Heart left ventricle (tissue), 16 donors: ENCODE measurements at regions not wholly inside any gene's neighbourhood (a gene's known extent, or its start where the extent isn't known, plus 50 kb on each side); places are given as distances from the start of the nearest gene placed in this dataset.

ENCODE experiments used
- ATAC-seq, 4 donors: fragments of 200-7000 bp; cut with Tn5 transposase; one replicate each; pipeline ENCODE4 v1.9.1; 2020 to 2022; ENCODE audit warnings: moderate library complexity in 4 of 4, mild to moderate bottlenecking in 3 of 4, moderate number of reproducible peaks in 1 of 4
- DNase-seq, 5 donors: peaks; one replicate each; pipeline ENCODE4 v3.0.0-alpha.2; 2020
- H3K27ac ChIP-seq, 12 donors: fragments of 200-600 bp; sonication (generic) in 4 of 12; one replicate each; pipeline versions ENCODE4 v1.5.0 to v1.8.0; 2016 to 2022; ENCODE audit warnings: mild to moderate bottlenecking in 2 of 12
- H3K27me3 ChIP-seq, 9 donors: fragments of 200-600 bp; sonication (generic) in 2 of 9; one replicate each; pipeline versions ENCODE4 v1.5.1 to v1.8.0; 2016 to 2022; ENCODE audit warnings: mild to moderate bottlenecking in 3 of 9
- H3K36me3 ChIP-seq, 9 donors: fragments of 200-600 bp; sonication (generic) in 2 of 9; one replicate each; pipeline versions ENCODE4 v1.5.0 to v1.8.0; 2018 to 2022; ENCODE audit warnings: mild to moderate bottlenecking in 2 of 9
- H3K4me1 ChIP-seq, 12 donors: fragments of 200-600 bp; sonication (generic) in 4 of 12; one replicate each; pipeline versions ENCODE4 v1.5.0 to v1.8.0; 2016 to 2022; ENCODE audit warnings: mild to moderate bottlenecking in 3 of 12
- H3K4me3 ChIP-seq, 12 donors: fragments of 200-600 bp; sonication (generic) in 4 of 12; one replicate each; pipeline versions ENCODE4 v1.5.0 to v1.8.0; 2017 to 2022; ENCODE audit warnings: mild to moderate bottlenecking in 9 of 12, moderate library complexity in 4 of 12
- H3K9me3 ChIP-seq, 12 donors: fragments of 200-600 bp; sonication (generic) in 4 of 12; one replicate each; pipeline versions ENCODE4 v1.5.0 to v1.8.0; 2016 to 2022; ENCODE audit warnings: mild to moderate bottlenecking in 1 of 12
- CTCF ChIP-seq, 12 donors: fragments of 200-600 bp; sonication (generic) in 4 of 12; IDR thresholded peaks; one replicate each; pipeline versions ENCODE4 v1.5.0 to v1.8.0; 2018 to 2022; ENCODE audit warnings: antibody characterized with exemption in 12 of 12, mild to moderate bottlenecking in 5 of 12
- POLR2A ChIP-seq, 2 donors: fragments of 450-650 bp; IDR thresholded peaks; one replicate each; pipeline ENCODE4 v1.6.1; 2017; ENCODE audit warnings: antibody characterized with exemption in 2 of 2, mild to moderate bottlenecking in 2 of 2, moderate library complexity in 2 of 2
- WGBS, 4 donors: extraction: QIAGEN DNeasy Blood & Tissue Kit in 2 of 4; methylation state at CpG; one replicate each; pipeline versions ENCODE4 v1.1.5 to v1.1.7; 2013 to 2018; 5-methylcytosine and 5-hydroxymethylcytosine counted together
- intact Hi-C, 10 donors: fragments of 100-400 bp; cut with DNase I; formaldehyde crosslinking; loops; one replicate each; pipeline versions ENCODE4 v1.11.1 to v1.14.2; 2022
- donor health status: ischemic (EF 13 %, LVEDD 7.1; RV severe dilation, severe dysfunction).
- donor health status: healthy with polysubstance abuse.
- donor health status: DM: no; HTN: yes; CAD: no.
- donor health status: DM: no; HTN: no; CAD: no.
- donor health status: ischemic (EF 25% LVEDD 6.9; RV normal size, moderate dysfunction).
- donor health status: ischemic (EF 25% LVEDD 5.7; RV mildly dilated, moderate dysfunction).
- donor health status: healthy.
- donor health status: DM: yes; HTN: yes; CAD: no.
- donor health status: ischemic (EF 35%, LVEDD 5.7; RV mildly dilated, moderate dysfunction).
- donor health status: nonischemic (EF 11% LVEDD 7.7; RV severe dilation, severe dysfunction).
- donor health status: DM: yes; HTN: yes; CAD: no.
- donor health status: PGD.
- donor health status: ischemic (EF 29% LVEDD 5.4; RV normal size, mild dysfunction).
- donor health status: nonischemic (EF 23%, LVEDD 6.1; RV moderate dilation, normal function).

GRCh38 chr4:124481123-124481522 is 231.4 kb downstream of the ANKRD50 start:
- Histone ChIP-seq H3K4me1 (peaks cover 0 to 17% (median 2%) of the 10 kb centered on the region in 12 donors), H3K36me3 (no peaks in the 10 kb centered on the region), H3K4me3 (no peak overlapping the region), H3K27ac (no peak overlapping the region), H3K27me3 (no peaks in the 10 kb centered on the region), H3K9me3 (no peaks in the 10 kb centered on the region)
- 93 to 98% (median 94%) methylated on average over 3 of the region's 3 CpGs for WGBS, 4 donors
- ATAC-seq, result no peak
- TF ChIP-seq POLR2A (IDR thresholded peaks at IDR 0.05), result no peak
- TF ChIP-seq CTCF (IDR thresholded peaks at IDR 0.05), result no peak
- intact Hi-C loops, result no loop called here
- no peak for DNase-seq

DNA sequence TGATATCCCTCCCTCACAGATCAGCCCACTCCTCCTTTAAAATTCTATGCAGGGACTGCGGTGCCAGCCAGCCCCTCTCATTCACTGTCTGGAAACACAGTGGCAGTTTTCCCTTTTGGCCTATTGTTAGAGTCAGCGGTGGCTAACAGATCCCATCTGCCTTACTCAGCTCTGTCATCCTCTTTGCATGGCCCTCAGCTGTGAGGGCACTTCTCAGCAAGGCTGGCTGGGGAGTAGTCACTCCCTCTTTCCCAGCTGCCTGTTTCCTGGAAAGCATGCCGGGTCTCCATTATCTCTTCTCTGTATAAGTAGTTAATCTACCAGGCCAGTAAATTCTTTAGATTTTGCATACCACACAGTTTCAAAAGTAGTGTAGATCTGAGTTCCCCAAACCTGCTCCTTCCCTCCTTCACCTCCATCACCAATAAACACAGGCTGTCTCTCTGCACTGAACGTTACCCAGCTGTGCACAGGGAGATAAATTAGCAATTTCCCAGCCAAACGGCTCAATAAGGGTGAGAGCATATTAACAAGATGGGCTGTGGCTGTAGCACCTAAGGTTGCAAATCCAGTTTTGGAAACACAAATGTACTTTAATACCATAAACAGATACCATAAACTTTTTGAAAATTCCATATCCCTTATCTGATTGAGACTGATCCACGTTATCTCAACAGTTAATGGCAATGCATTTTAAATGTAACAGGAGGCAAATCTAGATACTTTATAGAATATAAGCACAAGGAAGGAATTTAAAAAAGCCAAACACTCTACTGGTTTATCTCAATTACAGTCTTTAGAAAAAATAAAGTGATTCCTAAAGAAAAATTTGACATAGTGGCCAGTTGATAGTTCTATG is 229.3 kb downstream of the ANKRD50 start:
- Histone ChIP-seq H3K27me3 (no peaks in the 10 kb centered on the region), H3K27ac (no peak overlapping the region), H3K36me3 (no peaks in the 10 kb centered on the region), H3K4me1 (peaks cover 0 to 7% (median 0%) of the 10 kb centered on the region in 12 donors), H3K4me3 (no peak overlapping the region), H3K9me3 (no peaks in the 10 kb centered on the region)
- no peak for TF ChIP-seq POLR2A (IDR thresholded peaks at IDR 0.05)
- TF ChIP-seq CTCF (IDR thresholded peaks at IDR 0.05), result no peak
- WGBS, 4 donors, result 29 to 46% (median 39%) methylated on average over 6 of the region's 6 CpGs
- no peak for DNase-seq
- ATAC-seq, result no peak
- intact Hi-C loops, result no loop called here

GRCh38 chr4:124484008-124484407 is 228.5 kb downstream of the ANKRD50 start:
- intact Hi-C loops, result no loop called here
- no peak overlapping the region for H3K4me3 ChIP-seq
- no peak overlapping the region for H3K27ac ChIP-seq
- H3K9me3 ChIP-seq, result no peaks in the 10 kb centered on the region
- DNase-seq, result no peak
- peaks cover 0 to 4% (median 0%) of the 10 kb centered on the region in 12 donors for H3K4me1 ChIP-seq
- no peak for ATAC-seq
- no peak for TF ChIP-seq CTCF (IDR thresholded peaks at IDR 0.05)
- TF ChIP-seq POLR2A (IDR thresholded peaks at IDR 0.05), result no peak
- H3K27me3 ChIP-seq, result no peaks in the 10 kb centered on the region
- H3K36me3 ChIP-seq, result no peaks in the 10 kb centered on the region

DNA sequence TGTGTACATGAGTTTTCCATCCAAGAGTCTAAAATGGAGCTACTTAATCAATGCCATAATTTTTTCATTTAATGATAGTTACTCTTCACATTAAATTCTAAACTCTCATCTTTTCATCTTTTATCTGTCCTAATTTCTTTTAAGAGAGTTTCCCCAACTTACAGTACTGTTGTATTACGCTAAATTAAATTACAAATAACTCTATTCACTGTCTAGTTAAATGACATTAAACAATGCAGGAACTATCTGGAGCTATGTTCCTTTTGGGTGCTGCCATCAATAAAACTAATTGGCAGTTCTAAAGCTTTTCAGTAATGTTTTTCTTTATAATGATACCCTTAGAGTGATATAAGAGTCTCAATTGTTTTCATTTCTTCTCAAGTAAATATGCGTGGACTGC is 227.6 kb downstream of the ANKRD50 start:
- Histone ChIP-seq H3K9me3 (no peaks in the 10 kb centered on the region), H3K4me1 (peaks cover 0 to 4% (median 0%) of the 10 kb centered on the region in 12 donors), H3K4me3 (no peak overlapping the region), H3K27ac (no peak overlapping the region), H3K36me3 (no peaks in the 10 kb centered on the region), H3K27me3 (no peaks in the 10 kb centered on the region)
- TF ChIP-seq POLR2A (IDR thresholded peaks at IDR 0.05) (no peak), CTCF (IDR thresholded peaks at IDR 0.05) (no peak)
- 95 to 98% (median 97%) methylated on average over 2 of the region's 2 CpGs for WGBS, 4 donors
- intact Hi-C loops, result no loop called here
- DNase-seq (no peak), ATAC-seq (no peak)
